ENCODE measurements at regions not wholly inside any gene's neighbourhood (a gene's known extent, or its start where the extent isn't known, plus 50 kb on each side); places are given as distances from the start of the nearest gene placed in this dataset.
"Not testable (repeated sequence)": the region's sequence is repeated elsewhere in the genome, so short reads cannot be mapped to it uniquely, and the experiment has no call there.

- no peak overlapping the region for H3K4me3 ChIP-seq (ENCODE audit: control insufficient read depth, low read depth, low read length)
- TF ChIP-seq, protein P1, sequence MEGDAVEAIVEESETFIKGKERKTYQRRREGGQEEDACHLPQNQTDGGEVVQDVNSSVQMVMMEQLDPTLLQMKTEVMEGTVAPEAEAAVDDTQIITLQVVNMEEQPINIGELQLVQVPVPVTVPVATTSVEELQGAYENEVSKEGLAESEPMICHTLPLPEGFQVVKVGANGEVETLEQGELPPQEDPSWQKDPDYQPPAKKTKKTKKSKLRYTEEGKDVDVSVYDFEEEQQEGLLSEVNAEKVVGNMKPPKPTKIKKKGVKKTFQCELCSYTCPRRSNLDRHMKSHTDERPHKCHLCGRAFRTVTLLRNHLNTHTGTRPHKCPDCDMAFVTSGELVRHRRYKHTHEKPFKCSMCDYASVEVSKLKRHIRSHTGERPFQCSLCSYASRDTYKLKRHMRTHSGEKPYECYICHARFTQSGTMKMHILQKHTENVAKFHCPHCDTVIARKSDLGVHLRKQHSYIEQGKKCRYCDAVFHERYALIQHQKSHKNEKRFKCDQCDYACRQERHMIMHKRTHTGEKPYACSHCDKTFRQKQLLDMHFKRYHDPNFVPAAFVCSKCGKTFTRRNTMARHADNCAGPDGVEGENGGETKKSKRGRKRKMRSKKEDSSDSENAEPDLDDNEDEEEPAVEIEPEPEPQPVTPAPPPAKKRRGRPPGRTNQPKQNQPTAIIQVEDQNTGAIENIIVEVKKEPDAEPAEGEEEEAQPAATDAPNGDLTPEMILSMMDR (conservative IDR thresholded peaks at IDR 0.05; ENCODE audit: control insufficient read depth, insufficient read depth, low read depth, low read length): no peak
- no peak for DNase-seq (ENCODE audit: low read depth)
Observed at GRCh38 chr2:138877421-138877820, 97.2 kb upstream of the NXPH2 start.

- no peak for DNase-seq (ENCODE audit: low read depth)
- no peak overlapping the region for H3K4me3 ChIP-seq (ENCODE audit: control insufficient read depth, low read depth, low read length)
- TF ChIP-seq, protein P1 (conservative IDR thresholded peaks at IDR 0.05; ENCODE audit: control insufficient read depth, insufficient read depth, low read depth, low read length): no peak
Observed at GRCh38 chr2:138874251-138874650, 94.1 kb upstream of the NXPH2 start.

DNA sequence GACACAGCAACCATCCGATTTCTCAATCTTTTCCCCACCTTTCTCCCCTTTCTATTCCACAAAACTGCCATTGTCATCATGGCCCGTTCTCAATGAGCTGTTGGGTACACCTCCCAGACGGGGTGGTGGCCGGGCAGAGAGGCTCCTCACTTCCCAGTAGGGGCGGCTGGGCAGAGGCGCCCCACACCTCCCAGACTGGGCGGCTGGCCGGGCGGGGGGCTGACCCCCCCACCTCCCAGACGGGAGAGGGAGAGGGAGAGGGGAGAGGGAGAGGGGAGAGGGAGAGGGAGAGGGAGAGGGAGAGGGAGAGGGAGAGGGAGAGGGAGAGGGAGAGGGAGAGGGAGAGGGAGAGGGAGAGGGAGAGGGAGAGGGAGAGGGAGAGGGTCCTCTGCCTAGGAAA lies 91.9 kb upstream of the NXPH2 start:
- not testable (repeated sequence) for DNase-seq (ENCODE audit: low read depth); H3K4me3 ChIP-seq (ENCODE audit: control insufficient read depth, low read depth, low read length)

GRCh38 chr2:138871312-138871711 lies 91.1 kb upstream of the NXPH2 start:
- no peak for DNase-seq (ENCODE audit: low read depth)
- no peak overlapping the region for H3K4me3 ChIP-seq (ENCODE audit: control insufficient read depth, low read depth, low read length)
- TF ChIP-seq, protein P1 (conservative IDR thresholded peaks at IDR 0.05; ENCODE audit: control insufficient read depth, insufficient read depth, low read depth, low read length): no peak

DNA sequence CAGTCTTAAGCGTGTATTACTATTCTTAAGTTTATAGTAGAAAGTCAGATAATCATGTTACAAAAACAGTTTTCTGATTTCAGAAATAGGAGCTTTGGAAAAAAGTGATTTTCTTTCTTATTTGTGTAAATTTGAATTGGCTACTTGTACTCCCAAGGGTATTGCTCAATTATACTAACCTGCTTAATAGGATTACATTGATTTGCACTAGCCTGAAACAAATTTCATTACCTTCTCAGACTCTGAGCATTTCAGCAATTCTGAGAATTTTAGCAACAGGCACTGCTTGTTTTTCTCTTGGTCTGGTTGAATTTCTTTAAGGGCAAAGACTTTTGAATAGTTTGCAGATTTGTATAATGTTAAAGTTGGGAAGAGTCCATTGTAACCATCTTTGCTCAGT lies 87.2 kb upstream of the NXPH2 start:
- TF ChIP-seq, protein P1 (conservative IDR thresholded peaks at IDR 0.05; ENCODE audit: control insufficient read depth, insufficient read depth, low read depth, low read length): no peak
- no peak for DNase-seq (ENCODE audit: low read depth)
- H3K4me3 ChIP-seq (ENCODE audit: control insufficient read depth, low read depth, low read length): no peak overlapping the region

DNA sequence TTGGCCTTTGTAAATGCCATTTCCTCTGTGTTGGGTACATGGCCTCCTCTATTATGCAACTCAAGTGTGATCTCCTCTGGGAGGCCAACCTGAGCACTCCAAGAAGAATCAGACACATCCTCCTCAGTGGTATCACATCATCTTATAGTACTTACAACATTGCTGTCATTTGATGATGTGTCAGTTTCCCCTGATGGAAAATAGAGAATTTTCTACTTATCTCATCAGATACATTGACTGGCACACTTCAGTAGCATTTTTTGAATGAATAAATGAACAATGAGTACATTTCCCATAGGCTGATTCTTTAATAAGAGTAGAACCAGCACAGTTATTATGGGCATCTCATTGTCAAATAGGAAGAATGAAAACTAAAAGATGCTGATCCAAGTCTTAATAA lies 86.6 kb upstream of the NXPH2 start:
- H3K4me3 ChIP-seq (ENCODE audit: control insufficient read depth, low read depth, low read length): no peak overlapping the region
- TF ChIP-seq, protein P1 (conservative IDR thresholded peaks at IDR 0.05; ENCODE audit: control insufficient read depth, insufficient read depth, low read depth, low read length): no peak
- DNase-seq (ENCODE audit: low read depth): no peak

DNA sequence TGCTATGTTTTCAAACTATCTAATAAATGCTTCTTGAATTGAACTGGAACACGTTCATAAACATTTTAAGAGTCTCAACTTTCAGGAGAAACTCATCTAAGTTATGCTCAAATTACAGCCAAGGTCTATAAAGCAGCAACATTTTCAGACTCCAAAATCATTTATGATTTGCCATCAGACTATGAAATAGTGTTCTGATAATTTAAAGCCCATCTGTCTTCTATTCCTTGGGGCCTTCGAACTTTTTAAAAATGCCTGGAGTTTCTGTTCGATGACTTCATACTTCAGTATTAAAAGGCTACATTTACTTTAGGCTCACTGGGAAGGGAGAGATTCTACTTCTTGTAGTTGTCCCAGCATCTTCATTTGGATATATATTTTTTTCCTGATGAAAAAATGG lies 73.6 kb upstream of the NXPH2 start:
- TF ChIP-seq, protein P1 (conservative IDR thresholded peaks at IDR 0.05; ENCODE audit: control insufficient read depth, insufficient read depth, low read depth, low read length): no peak
- DNase-seq (ENCODE audit: low read depth): no peak
- no peak overlapping the region for H3K4me3 ChIP-seq (ENCODE audit: control insufficient read depth, low read depth, low read length)
